Endothelial cell of umbilical vein (primary cell): ENCODE measurements at regions not wholly inside any gene's neighbourhood (a gene's known extent, or its start where the extent isn't known, plus 50 kb on each side); places are given as distances from the start of the nearest gene placed in this dataset.

Experiments
- BruUV-seq: library from RNA; stranded (reverse); fragments of 400-500 nt; replicated peaks from 2 replicates; lab custom pipeline; 2021; lab: Mats Ljungman, UMichigan
- CTCF ChIA-PET: fragments of 300-600, 350-600 bp; sonication (Branson Sonifier 250); formaldehyde crosslinking; loops from one replicate; lab custom pipeline; 2021; ENCODE audit warnings: antibody characterized with exemption, inconsistent platforms; lab: Charles Lee
- POLR2A ChIA-PET: fragments of 300-600, 350-600 bp; sonication (Branson Sonifier 250); formaldehyde crosslinking; loops from one replicate; lab custom pipeline; 2021; ENCODE audit warnings: antibody characterized with exemption, inconsistent platforms; lab: Charles Lee
- DNase-seq: peaks from one replicate; pipeline ENCODE4 v3.0.0-alpha.2; 2011; ENCODE audit warnings: low read depth, low spot score
- FAIRE-seq: peaks from 2 replicates; lab custom pipeline; 2011; peaks lifted over from hg19 to GRCh38; lab: Jason Lieb, UNC
- H2AFZ ChIP-seq: 2 replicates; pipeline ENCODE4 v1.6.0; 2012; ENCODE audit warnings: low read depth, low read length, control low read depth, inconsistent platforms
- H3K27ac ChIP-seq: 2 replicates; pipeline ENCODE4 v1.5.1; 2011; ENCODE audit warnings: low read depth, mild to moderate bottlenecking, control low read depth, low read length, moderate library complexity; ENCODE audit not compliant: insufficient read depth
- H3K27me3 ChIP-seq, 2 experiments: 2 replicates each; pipeline versions ENCODE4 v1.6.0 to v1.6.1; 2011; ENCODE audit warnings: low read length in 2 of 2, mixed read lengths in 1 of 2; ENCODE audit not compliant: control insufficient read depth in 2 of 2, insufficient read depth in 2 of 2
- H3K36me3 ChIP-seq, 2 experiments: 2 replicates in 1 of 2; 3 replicates in 1 of 2; pipeline ENCODE4 v1.5.1; 2011; ENCODE audit warnings: low read length in 2 of 2, mild to moderate bottlenecking in 1 of 2, moderate library complexity in 1 of 2; ENCODE audit not compliant: control insufficient read depth in 2 of 2, insufficient read depth in 2 of 2; ENCODE audit errors: extremely low read depth in 1 of 2
- H3K4me1 ChIP-seq: 3 replicates; pipeline ENCODE4 v1.5.1; 2011; ENCODE audit warnings: mild to moderate bottlenecking, low read length; ENCODE audit not compliant: control insufficient read depth, insufficient read depth; ENCODE audit errors: extremely low read depth
- H3K4me2 ChIP-seq: 2 replicates; pipeline ENCODE4 v1.6.1; 2011; ENCODE audit warnings: low read length, control low read depth, mixed read lengths; ENCODE audit not compliant: insufficient read depth
- H3K4me3 ChIP-seq, 3 experiments: fragments of 200-600 bp in 1 of 3; sonication (generic), shearing (Covaris generic) in 1 of 3; replicated peaks in 1 of 3; 2 replicates each; pipeline ENCODE4 v1.5.1; 2011 to 2016; ENCODE audit warnings: control low read depth in 3 of 3, low read length in 3 of 3, mild to moderate bottlenecking in 2 of 3, inconsistent platforms in 1 of 3, low read depth in 1 of 3, moderate library complexity in 1 of 3; ENCODE audit not compliant: insufficient read depth in 1 of 3
- H3K79me2 ChIP-seq: 2 replicates; pipeline ENCODE4 v1.6.0; 2012; ENCODE audit warnings: low read length, inconsistent platforms; ENCODE audit not compliant: control insufficient read depth, insufficient read depth
- H3K9ac ChIP-seq: replicated peaks from 2 replicates; pipeline ENCODE3; 2011; ENCODE audit warnings: low read length, control low read depth; ENCODE audit not compliant: insufficient read depth; ENCODE audit errors: extremely low read depth
- H3K9me1 ChIP-seq: replicated peaks from 3 replicates; pipeline ENCODE4 v1.6.0; 2011; ENCODE audit warnings: mild to moderate bottlenecking, low read length; ENCODE audit not compliant: control insufficient read depth, insufficient read depth; ENCODE audit errors: extremely low read depth
- H3K9me3 ChIP-seq: replicated peaks from 2 replicates; pipeline ENCODE4 v1.5.1; 2012; ENCODE audit warnings: low read length, inconsistent platforms; ENCODE audit not compliant: control insufficient read depth, insufficient read depth
- H4K20me1 ChIP-seq: replicated peaks from 2 replicates; pipeline ENCODE3; 2011; ENCODE audit warnings: mild to moderate bottlenecking, low read length; ENCODE audit not compliant: control insufficient read depth, insufficient read depth; ENCODE audit errors: extremely low read depth
- CTCF ChIP-seq, 2 donors: IDR thresholded peaks; 1 replicate in 1 of 2; 2 replicates in 1 of 2; pipeline ENCODE4 v1.5.1; 2011; ENCODE audit warnings: low read length in 2 of 2, mild to moderate bottlenecking in 2 of 2, moderate library complexity in 2 of 2, control low read depth in 1 of 2, inconsistent platforms in 1 of 2, low read depth in 1 of 2; ENCODE audit not compliant: insufficient read depth in 1 of 2; ENCODE audit errors: extremely low read depth in 1 of 2
- EZH2 ChIP-seq: IDR thresholded peaks from 2 replicates; pipeline ENCODE4 v1.6.1; 2012; ENCODE audit warnings: borderline replicate concordance, low read depth, mild to moderate bottlenecking, moderate library complexity, low read length, inconsistent platforms; ENCODE audit not compliant: severe bottlenecking
- FOS ChIP-seq: IDR thresholded peaks from 2 replicates; pipeline ENCODE4 v1.6.1; 2011; ENCODE audit warnings: mild to moderate bottlenecking, low read length, moderate library complexity, borderline replicate concordance; ENCODE audit not compliant: insufficient read depth
- GATA2 ChIP-seq: IDR thresholded peaks from 2 replicates; pipeline ENCODE4 v1.7.0; 2011; ENCODE audit warnings: low read depth, mild to moderate bottlenecking, moderate library complexity, mixed read lengths, low read length; ENCODE audit not compliant: insufficient read length, insufficient read depth
- JUN ChIP-seq: IDR thresholded peaks from 2 replicates; pipeline ENCODE4 v1.6.1; 2011; ENCODE audit warnings: borderline replicate concordance, low read depth; ENCODE audit not compliant: insufficient read length, insufficient read depth
- MAX ChIP-seq: IDR thresholded peaks from 2 replicates; pipeline ENCODE4 v1.6.1; 2011; ENCODE audit not compliant: insufficient read depth, insufficient read length
- MYC ChIP-seq: IDR thresholded peaks from one replicate; pipeline ENCODE4 v1.6.1; 2011; ENCODE audit warnings: mild to moderate bottlenecking, low read depth, low read length
- POLR2A ChIP-seq: IDR thresholded peaks from 2 replicates; pipeline ENCODE4 v1.6.1; 2012; ENCODE audit warnings: low read depth, mild to moderate bottlenecking, control low read depth, low read length
- POLR2AphosphoS5 ChIP-seq: IDR thresholded peaks from 2 replicates; pipeline ENCODE4 v1.6.1; 2012; ENCODE audit warnings: low read depth, mild to moderate bottlenecking, control low read depth, low read length, moderate library complexity; ENCODE audit not compliant: insufficient read depth
- dilution Hi-C: fragments of 300-500 bp; cut with MboI; formaldehyde crosslinking; loops from one replicate; pipeline ENCODE4 v1.15.0; 2019; ENCODE audit warnings: low sequenced_read_pairs; ENCODE audit not compliant: extremely low pct_ligation_motif_present
- intact Hi-C: fragments of 100-400 bp; cut with micrococcal nuclease; formaldehyde crosslinking; loops from one replicate; pipeline ENCODE4 v1.10.0; 2022

GRCh38 chr1:181317261-181317930 lies 165.9 kb upstream of the CACNA1E start:
- H3K9me1 ChIP-seq: no peaks in the 10 kb centered on the region
- TF ChIP-seq JUN (no peak), POLR2A (no peak), MAX (no peak), FOS (no peak), POLR2AphosphoS5 (no peak), MYC (no peak), EZH2 (no peak), CTCF (IDR thresholded peaks at IDR 0.05; ENCODE audit: extremely low read depth in 1 of 2, insufficient read depth in 1 of 2, low read depth in 1 of 2, low read length in 2 of 2) (no peak), GATA2 (no peak)
- no peak overlapping the region for H3K4me2 ChIP-seq
- H3K36me3 ChIP-seq: no peaks in the 10 kb centered on the region
- H3K9ac ChIP-seq: no peak overlapping the region
- H3K9me3 ChIP-seq: no peaks in the 10 kb centered on the region
- no peaks in the 10 kb centered on the region for H3K79me2 ChIP-seq
- ChIA-PET CTCF (no interaction called here), POLR2A (no interaction called here)
- no peak for DNase-seq
- no TSS peak for BruUV-seq
- intact Hi-C loops (no loop called here), dilution Hi-C loops (loop anchor here (25.0 kb wide), 1 partner anchor 95 kb away; no protein-coding TSS in a partner anchor)
- peaks cover 31 to 38% of the 10 kb centered on the region in 2 experiments for H3K27me3 ChIP-seq
- no peak overlapping the region for H2AFZ ChIP-seq
- H3K4me1 ChIP-seq: no peaks in the 10 kb centered on the region
- no peak for FAIRE-seq
- no peak overlapping the region for H3K27ac ChIP-seq
- no peak overlapping the region for H3K4me3 ChIP-seq
- no peaks in the 10 kb centered on the region for H4K20me1 ChIP-seq
